ENCODE measurements at regions not wholly inside any gene's neighbourhood (a gene's known extent, or its start where the extent isn't known, plus 50 kb on each side); places are given as distances from the start of the nearest gene placed in this dataset.

DNA sequence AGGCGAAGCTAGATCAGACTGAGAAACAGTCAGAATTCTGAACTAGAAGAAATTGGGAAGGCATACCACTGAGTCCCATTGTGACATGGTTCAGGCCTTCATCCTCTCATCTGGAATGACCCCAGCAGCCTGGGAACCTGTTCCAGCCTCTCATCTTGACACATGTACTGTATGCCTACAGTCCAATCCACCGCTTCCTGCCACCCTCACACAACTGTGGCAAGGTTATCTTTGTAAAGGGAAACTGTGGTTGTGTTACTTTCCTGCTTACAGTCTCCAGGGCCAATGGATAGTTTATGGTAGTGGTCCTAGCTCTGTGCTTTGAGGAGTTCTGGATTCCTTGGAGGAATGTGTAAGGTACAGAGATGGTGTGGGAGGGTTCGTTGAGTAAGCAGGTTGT is 296.9 kb upstream of the TRIB2 start:
- Histone ChIP-seq H3K27me3 (replicated peaks in 1 of 4; ENCODE audit: control extremely low read depth in 1 of 4, control insufficient read depth in 3 of 4, insufficient read depth in 4 of 4, low read length in 3 of 4) (no peaks in the 10 kb centered on the region), H2AFZ (ENCODE audit: insufficient read depth, low read depth, low read length, poor library complexity, severe bottlenecking) (no peak overlapping the region), H3K79me2 (ENCODE audit: control insufficient read depth, insufficient read depth, low read length) (no peaks in the 10 kb centered on the region), H3K36me3 (replicated peaks in 1 of 2; ENCODE audit: control extremely low read depth in 1 of 2, control insufficient read depth in 1 of 2, extremely low read depth in 1 of 2, insufficient read depth in 2 of 2, low read length in 1 of 2) (no peaks in the 10 kb centered on the region), H3K4me3 (ENCODE audit: control extremely low read depth in 1 of 5, extremely low read depth in 1 of 5, insufficient read depth in 1 of 5, low read depth in 2 of 5, low read length in 4 of 5) (no peak overlapping the region), H3K4me2 (replicated peaks; ENCODE audit: low read depth, low read length, poor library complexity, severe bottlenecking) (no peak overlapping the region), H3K9me3 (ENCODE audit: control extremely low read depth in 1 of 3, control insufficient read depth in 2 of 3, insufficient read depth in 1 of 3, low read length in 2 of 3) (no peaks in the 10 kb centered on the region), H4K20me1 (ENCODE audit: control insufficient read depth, insufficient read depth, low read length, poor library complexity, severe bottlenecking) (no peaks in the 10 kb centered on the region), H3K27ac (ENCODE audit: low read length in 2 of 2) (no peak overlapping the region), H3K4me1 (ENCODE audit: control insufficient read depth in 2 of 2, insufficient read depth in 2 of 2, low read length in 2 of 2) (peaks cover 13 to 14% of the 10 kb centered on the region in 2 donors), H3K9ac (ENCODE audit: low read length) (no peak overlapping the region)
- DNase-seq (no peak), ATAC-seq (ENCODE audit: low read depth) (no peak)
- intact Hi-C loops (cut with micrococcal nuclease) = no loop called here
- ChIA-PET CTCF (interaction anchor here (1.3 to 1.4 kb wide), 2 partner anchors 100 to 296 kb away, joined by 3 to 5 read pairs; no protein-coding TSS in a partner anchor), POLR2A (no interaction called here)
- 100% methylated on average over 1 of the region's 3 CpGs for whole genome bisulfite sequencing (ENCODE audit: insufficient coverage)
- Mint-ChIP-seq H3K27me3 (no peaks in the 10 kb centered on the region), H3K9me3 (ENCODE audit: insufficient read depth) (no peaks in the 10 kb centered on the region), H3K4me3 (no peak overlapping the region), H3K4me1 (peaks cover 22% of the 10 kb centered on the region), H3K27ac (no peak overlapping the region)
- TF ChIP-seq, protein P1, sequence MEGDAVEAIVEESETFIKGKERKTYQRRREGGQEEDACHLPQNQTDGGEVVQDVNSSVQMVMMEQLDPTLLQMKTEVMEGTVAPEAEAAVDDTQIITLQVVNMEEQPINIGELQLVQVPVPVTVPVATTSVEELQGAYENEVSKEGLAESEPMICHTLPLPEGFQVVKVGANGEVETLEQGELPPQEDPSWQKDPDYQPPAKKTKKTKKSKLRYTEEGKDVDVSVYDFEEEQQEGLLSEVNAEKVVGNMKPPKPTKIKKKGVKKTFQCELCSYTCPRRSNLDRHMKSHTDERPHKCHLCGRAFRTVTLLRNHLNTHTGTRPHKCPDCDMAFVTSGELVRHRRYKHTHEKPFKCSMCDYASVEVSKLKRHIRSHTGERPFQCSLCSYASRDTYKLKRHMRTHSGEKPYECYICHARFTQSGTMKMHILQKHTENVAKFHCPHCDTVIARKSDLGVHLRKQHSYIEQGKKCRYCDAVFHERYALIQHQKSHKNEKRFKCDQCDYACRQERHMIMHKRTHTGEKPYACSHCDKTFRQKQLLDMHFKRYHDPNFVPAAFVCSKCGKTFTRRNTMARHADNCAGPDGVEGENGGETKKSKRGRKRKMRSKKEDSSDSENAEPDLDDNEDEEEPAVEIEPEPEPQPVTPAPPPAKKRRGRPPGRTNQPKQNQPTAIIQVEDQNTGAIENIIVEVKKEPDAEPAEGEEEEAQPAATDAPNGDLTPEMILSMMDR (IDR thresholded peaks at IDR 0.05) = no peak
- no peak for TF ChIP-seq EZH2 (IDR thresholded peaks at IDR 0.05; ENCODE audit: borderline replicate concordance, insufficient read depth, low read depth, low read length, poor library complexity, severe bottlenecking)

DNA sequence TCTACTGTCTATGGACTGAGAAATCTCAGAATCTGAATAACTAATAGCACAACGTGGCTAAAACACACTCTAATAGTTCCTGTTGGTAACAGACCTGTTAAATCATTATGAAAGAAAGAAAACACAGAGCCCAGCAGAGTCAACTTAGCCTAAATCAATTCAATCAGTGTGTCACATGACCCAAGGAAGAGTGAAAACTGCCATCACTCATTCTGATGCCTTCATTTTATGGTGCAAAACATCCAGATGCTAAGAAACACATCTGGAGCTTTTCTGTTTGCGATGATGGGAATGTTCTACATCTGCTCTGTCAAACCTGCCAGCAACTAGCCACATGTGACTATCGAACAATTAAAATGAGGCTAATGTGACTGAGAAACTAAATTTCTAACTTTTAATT is 295.7 kb upstream of the TRIB2 start:
- H3K27me3 ChIP-seq (replicated peaks in 1 of 4; ENCODE audit: control extremely low read depth in 1 of 4, control insufficient read depth in 3 of 4, insufficient read depth in 4 of 4, low read length in 3 of 4) = no peaks in the 10 kb centered on the region
- WGBS (ENCODE audit: insufficient coverage) = 100% methylated on average over 2 of the region's 3 CpGs
- H3K4me3 ChIP-seq (ENCODE audit: control extremely low read depth in 1 of 5, extremely low read depth in 1 of 5, insufficient read depth in 1 of 5, low read depth in 2 of 5, low read length in 4 of 5) = no peak overlapping the region
- peaks cover 12 to 13% of the 10 kb centered on the region in 2 donors for H3K4me1 ChIP-seq (ENCODE audit: control insufficient read depth in 2 of 2, insufficient read depth in 2 of 2, low read length in 2 of 2)
- no peak overlapping the region for H2AFZ ChIP-seq (ENCODE audit: insufficient read depth, low read depth, low read length, poor library complexity, severe bottlenecking)
- no peak overlapping the region for H3K4me2 ChIP-seq (replicated peaks; ENCODE audit: low read depth, low read length, poor library complexity, severe bottlenecking)
- H3K9me3 ChIP-seq (ENCODE audit: control extremely low read depth in 1 of 3, control insufficient read depth in 2 of 3, insufficient read depth in 1 of 3, low read length in 2 of 3) = no peaks in the 10 kb centered on the region
- no peaks in the 10 kb centered on the region for H3K27me3 Mint-ChIP-seq
- CTCF ChIA-PET = interaction anchor here (1.3 kb wide), 1 partner anchor 102 kb away, joined by 3 read pairs; no protein-coding TSS in a partner anchor
- peaks cover 17% of the 10 kb centered on the region for H3K4me1 Mint-ChIP-seq
- H4K20me1 ChIP-seq (ENCODE audit: control insufficient read depth, insufficient read depth, low read length, poor library complexity, severe bottlenecking) = no peaks in the 10 kb centered on the region
- no peaks in the 10 kb centered on the region for H3K9me3 Mint-ChIP-seq (ENCODE audit: insufficient read depth)
- H3K27ac ChIP-seq (ENCODE audit: low read length in 2 of 2) = no peak overlapping the region
- no peaks in the 10 kb centered on the region for H3K79me2 ChIP-seq (ENCODE audit: control insufficient read depth, insufficient read depth, low read length)
- POLR2A ChIA-PET = no interaction called here
- no peaks in the 10 kb centered on the region for H3K36me3 ChIP-seq (replicated peaks in 1 of 2; ENCODE audit: control extremely low read depth in 1 of 2, control insufficient read depth in 1 of 2, extremely low read depth in 1 of 2, insufficient read depth in 2 of 2, low read length in 1 of 2)
- TF ChIP-seq, protein P1 (IDR thresholded peaks at IDR 0.05) = no peak
- TF ChIP-seq EZH2 (IDR thresholded peaks at IDR 0.05; ENCODE audit: borderline replicate concordance, insufficient read depth, low read depth, low read length, poor library complexity, severe bottlenecking) = no peak
- DNase-seq = no peak
- intact Hi-C loops (cut with micrococcal nuclease) = no loop called here
- H3K27ac Mint-ChIP-seq = no peak overlapping the region
- H3K9ac ChIP-seq (ENCODE audit: low read length) = no peak overlapping the region
- H3K4me3 Mint-ChIP-seq = no peak overlapping the region
- no peak for ATAC-seq (ENCODE audit: low read depth)

Data from B cell (primary cell).